CD4-positive, alpha-beta T cell treated with Interferon gamma for 1 hour (primary cell): ENCODE measurements at regions not wholly inside any gene's neighbourhood (a gene's known extent, or its start where the extent isn't known, plus 50 kb on each side); places are given as distances from the start of the nearest gene placed in this dataset.

ENCODE experiments used
- DNase-seq: peaks from one replicate; pipeline ENCODE4 v3.0.0-alpha.2; 2020

GRCh38 chr5:4082966-4083564, 487.4 kb downstream of the IRX1 start:
- no peak for DNase-seq

- no peak for DNase-seq
Observed at GRCh38 chr5:4083591-4084337, 488.1 kb downstream of the IRX1 start.

- DNase-seq: no peak
Observed at GRCh38 chr5:4086081-4086480, 490.4 kb downstream of the IRX1 start.

- no peak for DNase-seq
Observed at GRCh38 chr5:4087110-4087509, 491.5 kb downstream of the IRX1 start.

GRCh38 chr5:4089087-4089486, 493.5 kb downstream of the IRX1 start:
- no peak for DNase-seq

GRCh38 chr5:4093236-4093635, 497.6 kb downstream of the IRX1 start:
- DNase-seq: no peak

GRCh38 chr5:4093970-4094369, 498.3 kb downstream of the IRX1 start:
- no peak for DNase-seq

GRCh38 chr5:4095918-4096630, 500.4 kb downstream of the IRX1 start:
- no peak for DNase-seq

- no peak for DNase-seq
Observed at GRCh38 chr5:4097199-4097598, 501.6 kb downstream of the IRX1 start.

- no peak for DNase-seq
Observed at GRCh38 chr5:4098226-4098625, 502.6 kb downstream of the IRX1 start.

- no peak for DNase-seq
Observed at GRCh38 chr5:4099386-4099785, 503.8 kb downstream of the IRX1 start.

- no peak for DNase-seq
Observed at GRCh38 chr5:4100739-4101138, 505.1 kb downstream of the IRX1 start.

GRCh38 chr5:4101189-4101588, 505.6 kb downstream of the IRX1 start:
- DNase-seq: no peak

GRCh38 chr5:4104831-4105597, 509.4 kb downstream of the IRX1 start:
- no peak for DNase-seq

GRCh38 chr5:4108690-4109089, 513.1 kb downstream of the IRX1 start:
- no peak for DNase-seq

GRCh38 chr5:4113426-4113825, 517.8 kb downstream of the IRX1 start:
- DNase-seq: no peak

GRCh38 chr5:4113905-4114304, 518.3 kb downstream of the IRX1 start:
- DNase-seq: no peak

- DNase-seq: no peak
Observed at GRCh38 chr5:4114452-4114851, 518.8 kb downstream of the IRX1 start.

GRCh38 chr5:4116834-4117233, 521.2 kb downstream of the IRX1 start:
- DNase-seq: no peak

- DNase-seq: no peak
Observed at GRCh38 chr5:4124221-4124970, 528.8 kb downstream of the IRX1 start.

GRCh38 chr5:4128994-4129393, 533.4 kb downstream of the IRX1 start:
- DNase-seq: no peak

- DNase-seq: no peak
Observed at GRCh38 chr5:4129523-4129922, 533.9 kb downstream of the IRX1 start.

GRCh38 chr5:4130819-4131218, 535.2 kb downstream of the IRX1 start:
- no peak for DNase-seq
